Endothelial cell of umbilical vein (primary cell): ENCODE measurements at regions not wholly inside any gene's neighbourhood (a gene's known extent, or its start where the extent isn't known, plus 50 kb on each side); places are given as distances from the start of the nearest gene placed in this dataset.

Experiments
- BruUV-seq: library from RNA; stranded (reverse); fragments of 400-500 nt; replicated peaks from 2 replicates; lab custom pipeline; 2021; lab: Mats Ljungman, UMichigan
- CTCF ChIA-PET: fragments of 300-600, 350-600 bp; sonication (Branson Sonifier 250); formaldehyde crosslinking; loops from one replicate; lab custom pipeline; 2021; ENCODE audit warnings: antibody characterized with exemption, inconsistent platforms; lab: Charles Lee
- POLR2A ChIA-PET: fragments of 300-600, 350-600 bp; sonication (Branson Sonifier 250); formaldehyde crosslinking; loops from one replicate; lab custom pipeline; 2021; ENCODE audit warnings: antibody characterized with exemption, inconsistent platforms; lab: Charles Lee
- DNase-seq: peaks from one replicate; pipeline ENCODE4 v3.0.0-alpha.2; 2011; ENCODE audit warnings: low read depth, low spot score
- FAIRE-seq: peaks from 2 replicates; lab custom pipeline; 2011; peaks lifted over from hg19 to GRCh38; lab: Jason Lieb, UNC
- H2AFZ ChIP-seq: 2 replicates; pipeline ENCODE4 v1.6.0; 2012; ENCODE audit warnings: low read depth, low read length, control low read depth, inconsistent platforms
- H3K27ac ChIP-seq: 2 replicates; pipeline ENCODE4 v1.5.1; 2011; ENCODE audit warnings: low read depth, mild to moderate bottlenecking, control low read depth, low read length, moderate library complexity; ENCODE audit not compliant: insufficient read depth
- H3K27me3 ChIP-seq, 2 experiments: 2 replicates each; pipeline versions ENCODE4 v1.6.0 to v1.6.1; 2011; ENCODE audit warnings: low read length in 2 of 2, mixed read lengths in 1 of 2; ENCODE audit not compliant: control insufficient read depth in 2 of 2, insufficient read depth in 2 of 2
- H3K36me3 ChIP-seq, 2 experiments: 2 replicates in 1 of 2; 3 replicates in 1 of 2; pipeline ENCODE4 v1.5.1; 2011; ENCODE audit warnings: low read length in 2 of 2, mild to moderate bottlenecking in 1 of 2, moderate library complexity in 1 of 2; ENCODE audit not compliant: control insufficient read depth in 2 of 2, insufficient read depth in 2 of 2; ENCODE audit errors: extremely low read depth in 1 of 2
- H3K4me1 ChIP-seq: 3 replicates; pipeline ENCODE4 v1.5.1; 2011; ENCODE audit warnings: mild to moderate bottlenecking, low read length; ENCODE audit not compliant: control insufficient read depth, insufficient read depth; ENCODE audit errors: extremely low read depth
- H3K4me2 ChIP-seq: 2 replicates; pipeline ENCODE4 v1.6.1; 2011; ENCODE audit warnings: low read length, control low read depth, mixed read lengths; ENCODE audit not compliant: insufficient read depth
- H3K4me3 ChIP-seq, 3 experiments: fragments of 200-600 bp in 1 of 3; sonication (generic), shearing (Covaris generic) in 1 of 3; replicated peaks in 1 of 3; 2 replicates each; pipeline ENCODE4 v1.5.1; 2011 to 2016; ENCODE audit warnings: control low read depth in 3 of 3, low read length in 3 of 3, mild to moderate bottlenecking in 2 of 3, inconsistent platforms in 1 of 3, low read depth in 1 of 3, moderate library complexity in 1 of 3; ENCODE audit not compliant: insufficient read depth in 1 of 3
- H3K79me2 ChIP-seq: 2 replicates; pipeline ENCODE4 v1.6.0; 2012; ENCODE audit warnings: low read length, inconsistent platforms; ENCODE audit not compliant: control insufficient read depth, insufficient read depth
- H3K9ac ChIP-seq: replicated peaks from 2 replicates; pipeline ENCODE3; 2011; ENCODE audit warnings: low read length, control low read depth; ENCODE audit not compliant: insufficient read depth; ENCODE audit errors: extremely low read depth
- H3K9me1 ChIP-seq: replicated peaks from 3 replicates; pipeline ENCODE4 v1.6.0; 2011; ENCODE audit warnings: mild to moderate bottlenecking, low read length; ENCODE audit not compliant: control insufficient read depth, insufficient read depth; ENCODE audit errors: extremely low read depth
- H3K9me3 ChIP-seq: replicated peaks from 2 replicates; pipeline ENCODE4 v1.5.1; 2012; ENCODE audit warnings: low read length, inconsistent platforms; ENCODE audit not compliant: control insufficient read depth, insufficient read depth
- H4K20me1 ChIP-seq: replicated peaks from 2 replicates; pipeline ENCODE3; 2011; ENCODE audit warnings: mild to moderate bottlenecking, low read length; ENCODE audit not compliant: control insufficient read depth, insufficient read depth; ENCODE audit errors: extremely low read depth
- EZH2 ChIP-seq: IDR thresholded peaks from 2 replicates; pipeline ENCODE4 v1.6.1; 2012; ENCODE audit warnings: borderline replicate concordance, low read depth, mild to moderate bottlenecking, moderate library complexity, low read length, inconsistent platforms; ENCODE audit not compliant: severe bottlenecking
- FOS ChIP-seq: IDR thresholded peaks from 2 replicates; pipeline ENCODE4 v1.6.1; 2011; ENCODE audit warnings: mild to moderate bottlenecking, low read length, moderate library complexity, borderline replicate concordance; ENCODE audit not compliant: insufficient read depth
- GATA2 ChIP-seq: IDR thresholded peaks from 2 replicates; pipeline ENCODE4 v1.7.0; 2011; ENCODE audit warnings: low read depth, mild to moderate bottlenecking, moderate library complexity, mixed read lengths, low read length; ENCODE audit not compliant: insufficient read length, insufficient read depth
- JUN ChIP-seq: IDR thresholded peaks from 2 replicates; pipeline ENCODE4 v1.6.1; 2011; ENCODE audit warnings: borderline replicate concordance, low read depth; ENCODE audit not compliant: insufficient read length, insufficient read depth
- MYC ChIP-seq: IDR thresholded peaks from one replicate; pipeline ENCODE4 v1.6.1; 2011; ENCODE audit warnings: mild to moderate bottlenecking, low read depth, low read length
- POLR2A ChIP-seq: IDR thresholded peaks from 2 replicates; pipeline ENCODE4 v1.6.1; 2012; ENCODE audit warnings: low read depth, mild to moderate bottlenecking, control low read depth, low read length
- POLR2AphosphoS5 ChIP-seq: IDR thresholded peaks from 2 replicates; pipeline ENCODE4 v1.6.1; 2012; ENCODE audit warnings: low read depth, mild to moderate bottlenecking, control low read depth, low read length, moderate library complexity; ENCODE audit not compliant: insufficient read depth
- dilution Hi-C: fragments of 300-500 bp; cut with MboI; formaldehyde crosslinking; loops from one replicate; pipeline ENCODE4 v1.15.0; 2019; ENCODE audit warnings: low sequenced_read_pairs; ENCODE audit not compliant: extremely low pct_ligation_motif_present
- intact Hi-C: fragments of 100-400 bp; cut with micrococcal nuclease; formaldehyde crosslinking; loops from one replicate; pipeline ENCODE4 v1.10.0; 2022
- TF ChIP-seq, protein P1 (sequence below): IDR thresholded peaks from 2 replicates; pipeline ENCODE4 v1.6.1; 2011; ENCODE audit not compliant: insufficient read depth, insufficient read length
- TF ChIP-seq, protein P2 (sequence below), 2 donors: IDR thresholded peaks; 1 replicate in 1 of 2; 2 replicates in 1 of 2; pipeline ENCODE4 v1.5.1; 2011; ENCODE audit warnings: low read length in 2 of 2, mild to moderate bottlenecking in 2 of 2, moderate library complexity in 2 of 2, control low read depth in 1 of 2, inconsistent platforms in 1 of 2, low read depth in 1 of 2; ENCODE audit not compliant: insufficient read depth in 1 of 2; ENCODE audit errors: extremely low read depth in 1 of 2

DNA sequence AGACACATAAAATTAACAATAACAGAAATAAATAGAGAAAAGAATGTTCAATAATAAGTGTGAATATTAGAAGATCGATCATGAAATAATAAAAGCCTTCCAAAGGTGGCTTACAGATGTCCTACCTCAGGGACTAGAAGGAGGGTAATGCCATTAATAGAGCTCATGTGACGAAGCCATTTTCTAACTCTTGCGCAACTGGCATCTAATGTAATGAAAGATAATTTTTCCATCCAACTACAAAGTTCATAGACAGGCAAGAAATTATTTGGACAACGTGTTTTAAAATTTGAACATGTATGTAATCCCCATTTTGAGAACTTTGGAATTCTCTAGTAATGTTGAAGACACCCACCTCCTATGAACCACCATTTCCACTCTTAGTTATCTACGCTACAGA lies 1394.3 kb upstream of the LRRTM3 start:
- no peaks in the 10 kb centered on the region for H4K20me1 ChIP-seq
- H3K79me2 ChIP-seq, result no peaks in the 10 kb centered on the region
- no peaks in the 10 kb centered on the region for H3K9me1 ChIP-seq
- BruUV-seq, result no TSS peak
- H3K9me3 ChIP-seq, result no peaks in the 10 kb centered on the region
- no peak overlapping the region for H2AFZ ChIP-seq
- no peak overlapping the region for H3K27ac ChIP-seq
- H3K4me3 ChIP-seq, result no peak overlapping the region
- H3K4me1 ChIP-seq, result no peaks in the 10 kb centered on the region
- no peak overlapping the region for H3K9ac ChIP-seq
- FAIRE-seq (no peak), DNase-seq (no peak)
- dilution Hi-C loops (no loop called here), intact Hi-C loops (no loop called here)
- ChIA-PET CTCF (no interaction called here), POLR2A (no interaction called here)
- no peak overlapping the region for H3K4me2 ChIP-seq
- no peaks in the 10 kb centered on the region for H3K36me3 ChIP-seq
- TF ChIP-seq POLR2AphosphoS5, result no peak
- no peak for TF ChIP-seq FOS
- TF ChIP-seq MYC, result no peak
- TF ChIP-seq, protein P1, sequence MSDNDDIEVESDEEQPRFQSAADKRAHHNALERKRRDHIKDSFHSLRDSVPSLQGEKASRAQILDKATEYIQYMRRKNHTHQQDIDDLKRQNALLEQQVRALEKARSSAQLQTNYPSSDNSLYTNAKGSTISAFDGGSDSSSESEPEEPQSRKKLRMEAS, result no peak
- no peak for TF ChIP-seq JUN
- no peak for TF ChIP-seq EZH2
- TF ChIP-seq, protein P2, sequence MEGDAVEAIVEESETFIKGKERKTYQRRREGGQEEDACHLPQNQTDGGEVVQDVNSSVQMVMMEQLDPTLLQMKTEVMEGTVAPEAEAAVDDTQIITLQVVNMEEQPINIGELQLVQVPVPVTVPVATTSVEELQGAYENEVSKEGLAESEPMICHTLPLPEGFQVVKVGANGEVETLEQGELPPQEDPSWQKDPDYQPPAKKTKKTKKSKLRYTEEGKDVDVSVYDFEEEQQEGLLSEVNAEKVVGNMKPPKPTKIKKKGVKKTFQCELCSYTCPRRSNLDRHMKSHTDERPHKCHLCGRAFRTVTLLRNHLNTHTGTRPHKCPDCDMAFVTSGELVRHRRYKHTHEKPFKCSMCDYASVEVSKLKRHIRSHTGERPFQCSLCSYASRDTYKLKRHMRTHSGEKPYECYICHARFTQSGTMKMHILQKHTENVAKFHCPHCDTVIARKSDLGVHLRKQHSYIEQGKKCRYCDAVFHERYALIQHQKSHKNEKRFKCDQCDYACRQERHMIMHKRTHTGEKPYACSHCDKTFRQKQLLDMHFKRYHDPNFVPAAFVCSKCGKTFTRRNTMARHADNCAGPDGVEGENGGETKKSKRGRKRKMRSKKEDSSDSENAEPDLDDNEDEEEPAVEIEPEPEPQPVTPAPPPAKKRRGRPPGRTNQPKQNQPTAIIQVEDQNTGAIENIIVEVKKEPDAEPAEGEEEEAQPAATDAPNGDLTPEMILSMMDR (IDR thresholded peaks at IDR 0.05; ENCODE audit: extremely low read depth in 1 of 2, insufficient read depth in 1 of 2, low read depth in 1 of 2, low read length in 2 of 2), result no peak
- no peak for TF ChIP-seq GATA2
- no peak for TF ChIP-seq POLR2A
- H3K27me3 ChIP-seq, result no peaks in the 10 kb centered on the region
